HG03432 (cell line): ENCODE measurements at regions not wholly inside any gene's neighbourhood (a gene's known extent, or its start where the extent isn't known, plus 50 kb on each side); places are given as distances from the start of the nearest gene placed in this dataset.
"Not testable (repeated sequence)": the region's sequence is repeated elsewhere in the genome, so short reads cannot be mapped to it uniquely, and the experiment has no call there.

Source experiments
- ATAC-seq: cut with Tn5 transposase; IDR thresholded peaks from one replicate; pipeline ENCODE4 v1.9.1; 2021; ENCODE audit warnings: mild to moderate bottlenecking, moderate library complexity; ENCODE audit not compliant: unreplicated experiment

DNA sequence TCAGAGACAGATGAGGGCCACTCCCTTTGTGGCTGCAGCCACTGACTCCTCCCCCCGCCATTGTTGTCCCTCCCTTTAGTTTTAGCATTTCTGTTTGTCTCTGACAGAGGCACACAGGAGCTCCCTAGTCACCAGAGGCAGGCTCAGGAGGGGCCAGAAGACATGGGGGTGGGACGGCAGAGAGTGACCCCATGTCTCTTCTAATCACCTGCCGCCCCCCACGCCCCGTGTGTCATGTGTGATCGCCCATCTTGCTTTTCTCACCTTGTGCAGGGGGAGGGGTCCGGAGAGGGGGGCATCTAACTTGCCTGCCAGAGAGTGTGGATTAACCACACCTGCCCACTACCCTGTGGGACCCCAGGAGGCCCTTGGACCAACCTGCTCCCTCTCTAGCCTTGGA lies 246.7 kb upstream of the TP53TG3C start:
- not testable (repeated sequence) for ATAC-seq

DNA sequence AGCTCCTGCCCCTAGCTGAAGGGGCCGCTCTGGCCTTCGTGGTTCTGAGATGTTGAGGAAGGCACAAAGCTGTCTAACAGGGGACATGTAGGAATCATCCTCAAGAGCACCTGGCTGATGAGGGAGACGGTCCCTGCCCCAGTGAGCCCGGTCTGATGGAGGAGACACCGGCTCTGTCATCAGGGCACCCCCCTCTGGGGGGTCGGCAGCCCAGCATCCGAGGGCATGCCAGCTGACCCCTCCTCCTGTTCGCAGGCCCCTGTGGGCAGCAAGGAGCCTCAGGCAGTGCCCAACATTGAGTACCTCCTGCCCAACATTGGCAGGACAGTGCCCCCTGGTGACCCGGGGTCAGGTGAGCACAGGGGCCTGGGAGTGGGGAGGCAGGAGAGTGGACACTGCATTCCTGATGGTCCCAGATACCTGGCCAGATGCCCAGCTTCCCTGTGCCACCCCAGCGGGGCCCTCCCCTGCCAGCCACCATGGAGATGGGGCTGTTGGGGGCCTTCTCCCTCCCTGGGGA lies 247.9 kb upstream of the TP53TG3C start:
- not testable (repeated sequence) for ATAC-seq

DNA sequence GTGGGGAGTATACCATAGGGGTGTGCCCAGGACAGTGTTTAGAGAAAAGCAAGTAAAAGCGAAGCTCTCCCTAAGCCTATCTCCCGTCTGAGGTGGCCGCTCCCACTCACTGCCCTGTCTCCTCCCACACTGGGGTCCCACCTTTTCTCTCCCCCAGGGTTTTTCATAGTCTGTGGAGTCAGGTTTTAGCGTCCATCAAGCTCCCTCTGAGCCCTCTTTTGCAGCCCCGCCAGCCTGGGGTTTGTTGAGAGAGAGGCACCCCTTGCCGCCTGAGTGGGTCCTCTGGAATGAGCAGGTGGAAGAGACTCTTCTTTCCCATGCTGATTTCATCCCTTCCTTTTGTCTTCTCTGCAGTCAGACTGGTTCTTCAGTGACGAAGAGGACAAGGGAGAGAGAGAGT lies 248.7 kb upstream of the TP53TG3C start:
- not testable (repeated sequence) for ATAC-seq

DNA sequence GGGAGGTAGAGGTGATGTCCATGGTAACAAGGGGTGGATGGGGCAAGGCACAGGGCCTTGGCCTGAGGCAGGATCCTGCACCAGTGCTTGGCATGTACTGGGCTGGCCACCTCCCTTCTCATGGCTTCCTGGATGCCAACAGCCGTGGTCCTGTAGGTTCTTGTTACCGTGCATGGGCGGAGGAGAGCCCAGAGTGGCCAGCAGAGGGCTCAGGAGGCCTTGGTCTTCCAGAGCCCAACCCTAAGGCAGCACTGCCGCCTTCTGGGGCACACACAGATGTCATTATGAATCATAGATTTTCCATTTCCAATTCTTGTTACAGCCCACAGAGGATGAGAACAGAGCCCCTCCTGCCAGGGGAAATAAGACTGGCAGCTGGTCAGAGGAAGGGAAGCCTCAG lies 254.2 kb upstream of the TP53TG3C start:
- not testable (repeated sequence) for ATAC-seq

DNA sequence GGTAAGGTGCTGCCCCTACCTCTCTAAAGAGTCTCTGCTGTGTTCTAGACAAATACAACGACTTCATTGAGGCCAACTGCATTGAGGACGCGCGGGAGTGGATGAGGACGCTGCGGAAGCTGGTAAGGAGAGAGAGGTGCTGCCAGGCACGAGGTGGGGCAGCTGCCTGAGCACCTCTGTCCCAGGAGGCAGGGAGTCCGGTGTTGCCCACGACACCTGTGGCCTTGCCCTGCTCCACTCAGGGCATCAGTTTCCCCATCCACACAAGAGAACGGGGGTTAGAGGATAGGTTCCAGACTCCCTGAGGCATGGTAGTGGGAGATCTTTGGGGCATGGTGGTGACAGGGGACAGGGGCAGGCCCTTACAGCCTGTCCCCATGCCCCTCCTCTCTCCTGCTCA lies 256.1 kb upstream of the TP53TG3C start:
- not testable (repeated sequence) for ATAC-seq

DNA sequence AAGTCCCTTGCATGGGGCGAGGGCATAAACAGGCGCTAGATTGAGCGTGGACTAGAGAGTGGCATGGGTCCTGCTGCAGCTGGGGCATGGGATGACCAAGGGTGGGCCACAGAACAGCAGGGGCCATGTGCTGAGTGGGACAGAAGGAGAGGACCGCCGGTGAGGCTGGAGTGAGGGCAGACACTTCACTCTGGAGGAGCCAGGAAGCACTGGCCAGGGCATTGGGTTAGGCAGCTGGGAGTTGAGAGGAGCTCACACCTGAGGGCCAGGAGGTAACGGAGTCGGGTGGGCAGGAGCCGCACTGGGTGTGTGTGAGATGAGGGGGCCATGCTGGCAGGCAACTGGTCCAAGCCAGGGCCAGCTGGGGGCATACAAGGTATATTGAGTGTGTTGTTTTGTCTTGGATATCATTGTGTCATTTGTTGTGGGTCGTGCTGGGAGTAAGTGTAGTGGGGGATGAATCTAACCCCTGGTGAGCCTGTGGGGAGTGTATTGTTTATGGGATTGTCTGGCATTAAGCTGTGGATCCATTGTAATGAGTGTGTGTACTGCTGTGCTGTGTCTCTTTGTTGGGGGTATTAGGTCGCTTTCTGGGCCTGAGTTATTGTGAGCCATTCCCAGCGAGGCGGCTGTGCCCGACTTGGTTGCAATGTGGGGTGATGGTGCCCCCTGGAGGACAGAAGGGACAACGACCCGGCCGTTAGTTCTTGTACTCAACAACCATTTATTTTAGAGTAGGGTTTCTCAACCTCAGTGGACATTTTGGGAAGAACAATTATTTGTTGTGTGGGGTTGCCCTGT lies 256.5 kb upstream of the TP53TG3 start:
- ATAC-seq = peak; percentile 53

DNA sequence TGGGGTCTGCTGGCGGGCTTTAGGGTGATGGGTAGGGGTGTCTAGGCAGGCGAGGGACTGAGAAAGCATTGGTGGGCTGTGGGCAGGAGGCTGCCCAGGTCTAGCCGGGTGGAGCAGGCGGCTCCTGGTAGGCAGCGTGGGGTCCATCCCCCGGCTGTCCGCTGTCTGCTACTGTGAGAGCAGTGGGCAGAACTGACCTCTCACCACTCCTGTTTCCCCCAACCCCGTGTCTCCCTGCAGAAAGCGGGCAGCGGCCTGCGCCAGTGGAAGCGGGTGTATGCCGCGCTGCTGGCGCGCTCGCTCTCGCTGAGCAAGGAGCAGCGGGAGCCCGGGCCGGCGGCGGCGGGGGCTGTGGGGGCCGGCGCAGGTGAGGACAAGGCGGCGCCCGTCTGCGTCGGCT lies 249.2 kb upstream of the TP53TG3 start:
- not testable (repeated sequence) for ATAC-seq

DNA sequence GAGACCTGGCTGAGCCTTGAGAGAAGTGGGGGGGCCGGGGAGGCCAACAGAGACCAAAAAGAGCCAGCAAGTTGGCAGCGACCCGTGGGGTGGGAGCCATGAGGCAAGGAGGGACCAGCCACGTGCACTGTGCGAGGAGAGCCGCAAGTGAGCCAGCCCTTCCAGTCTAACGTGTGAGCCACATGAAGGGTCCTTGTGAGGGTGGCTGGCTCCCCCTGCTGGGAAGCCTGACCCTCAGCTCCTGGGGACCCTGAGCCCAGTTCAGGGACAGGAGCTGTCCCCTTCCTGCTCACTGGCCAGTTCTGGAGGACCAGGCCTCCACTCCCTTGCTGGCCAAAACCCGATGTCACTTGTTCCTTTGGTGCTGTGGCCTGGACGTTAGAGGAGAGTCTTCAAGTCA lies 246.6 kb upstream of the TP53TG3 start:
- ATAC-seq = not testable (repeated sequence)

DNA sequence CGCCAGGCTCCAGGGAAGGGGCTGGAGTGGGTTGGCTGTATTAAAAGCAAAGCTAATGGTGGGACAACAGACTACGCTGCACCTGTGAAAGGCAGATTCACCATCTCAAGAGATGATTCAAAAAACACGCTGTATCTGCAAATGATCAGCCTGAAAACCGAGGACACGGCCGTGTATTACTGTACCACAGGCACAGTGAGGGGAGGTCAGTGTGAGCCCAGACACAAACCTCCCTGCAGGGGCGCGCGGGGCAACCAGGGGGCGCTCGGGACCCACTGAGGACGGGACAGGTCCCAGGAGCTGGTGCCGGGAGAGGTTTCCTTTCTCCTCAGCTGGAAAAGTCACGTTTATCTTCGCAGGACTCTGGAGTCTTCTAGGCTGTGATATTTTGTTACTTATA lies 239.4 kb upstream of the TP53TG3 start:
- not testable (repeated sequence) for ATAC-seq

DNA sequence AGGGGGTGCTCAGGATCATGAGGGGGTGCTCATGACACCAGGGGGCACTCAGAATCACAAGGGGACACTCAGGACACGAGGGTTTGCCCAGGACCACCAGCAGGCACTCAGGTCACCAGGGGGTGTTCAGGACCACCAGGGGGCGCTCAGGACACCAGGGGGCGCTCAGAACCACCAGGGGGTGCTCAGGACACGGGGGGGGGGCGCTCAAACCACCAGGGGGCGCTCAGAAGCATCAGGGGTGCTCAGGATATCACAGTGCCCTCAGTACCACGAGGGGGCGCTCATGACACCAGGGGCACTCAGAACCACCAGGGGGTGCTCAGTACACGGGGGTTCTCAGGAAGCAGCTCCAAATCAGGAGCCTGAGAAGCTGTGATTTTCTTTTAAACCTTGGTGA lies 221.8 kb upstream of the TP53TG3 start:
- ATAC-seq = not testable (repeated sequence)

DNA sequence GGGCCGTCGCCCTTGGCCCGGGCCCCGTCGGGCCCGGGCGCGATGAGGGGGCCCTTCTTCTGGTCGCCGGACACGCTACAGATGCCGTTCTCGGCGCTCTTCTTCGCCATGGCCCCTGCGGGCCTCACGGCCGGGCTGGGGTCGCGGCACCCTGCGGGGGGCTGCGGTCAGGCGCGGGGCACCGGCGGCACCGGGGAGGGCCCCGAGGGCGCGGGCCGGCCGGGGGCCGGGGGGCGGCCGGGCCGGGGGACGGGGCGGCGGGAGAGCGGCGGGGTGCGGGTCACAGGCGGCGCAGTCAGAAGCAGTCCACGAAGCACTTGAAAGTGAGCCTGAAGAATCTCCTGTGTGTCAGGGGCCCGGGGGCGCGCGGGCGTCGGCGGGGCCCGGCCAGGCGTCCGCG lies 209.4 kb upstream of the TP53TG3 start:
- not testable (repeated sequence) for ATAC-seq

DNA sequence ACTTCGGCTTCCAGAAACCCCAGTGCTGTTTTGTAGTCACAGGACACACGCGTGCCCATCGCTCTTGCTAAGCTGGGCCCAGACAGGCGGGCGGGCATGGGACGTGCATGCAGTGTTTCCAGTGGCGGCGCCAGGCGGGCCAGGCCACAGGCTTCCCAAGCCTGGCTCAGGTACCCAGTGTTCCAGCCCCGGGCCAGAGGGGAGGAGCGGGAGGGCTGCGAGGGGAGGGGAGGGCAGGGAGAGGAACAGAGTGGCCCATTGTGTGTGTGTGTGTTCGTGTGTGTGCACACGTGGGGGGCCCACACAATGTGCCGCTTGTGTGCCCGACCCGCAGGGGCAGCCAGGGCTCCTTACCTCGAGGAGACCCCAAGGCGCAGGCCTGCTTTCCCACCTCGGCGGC lies 208.6 kb upstream of the TP53TG3 start:
- ATAC-seq = not testable (repeated sequence)

DNA sequence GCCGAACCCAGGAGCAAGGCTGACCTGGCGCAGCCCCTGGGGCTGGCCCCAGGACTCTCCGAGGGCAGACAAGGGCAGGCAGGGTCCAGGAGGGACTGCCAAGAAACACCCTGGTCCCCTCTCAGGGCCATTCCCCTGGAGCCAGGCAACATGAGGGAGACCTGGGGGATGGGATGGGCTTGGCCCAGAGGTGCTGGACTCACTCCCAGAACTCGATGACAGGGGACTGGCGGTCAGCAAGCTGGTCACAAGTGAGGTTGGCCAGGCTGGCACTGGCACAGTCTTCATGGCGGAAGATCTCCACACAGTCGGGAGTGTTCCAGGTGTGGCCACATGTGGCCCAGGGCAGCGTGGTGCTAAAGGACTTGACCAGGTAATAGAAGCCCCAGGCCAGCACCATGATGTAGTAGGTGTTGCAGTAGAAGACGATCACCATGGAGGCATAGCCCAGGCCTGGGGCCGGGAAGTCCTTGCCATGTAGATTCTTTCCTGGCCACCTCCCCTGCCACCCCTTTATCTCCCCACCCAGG lies 206.4 kb upstream of the TP53TG3 start:
- not testable (repeated sequence) for ATAC-seq

DNA sequence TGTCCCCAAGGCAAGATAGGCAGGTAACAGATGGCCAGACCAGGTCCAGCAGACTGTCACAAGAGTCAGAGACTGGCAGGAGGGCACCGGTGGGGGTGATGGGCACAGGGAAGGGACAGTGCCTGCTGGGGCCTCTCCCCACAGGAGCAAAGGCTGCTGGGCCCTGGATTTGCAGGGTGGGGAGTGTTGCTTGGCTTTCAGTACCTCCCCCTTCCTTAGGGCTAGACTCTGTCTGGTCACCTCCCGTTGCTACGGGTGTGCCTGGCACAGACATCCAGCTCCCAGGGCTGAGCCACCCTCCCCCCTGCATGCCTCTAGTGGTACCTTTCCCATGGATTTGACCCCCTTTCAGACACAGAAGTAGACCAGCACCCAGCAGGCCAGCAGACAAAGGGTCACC lies 205.7 kb upstream of the TP53TG3 start:
- not testable (repeated sequence) for ATAC-seq

DNA sequence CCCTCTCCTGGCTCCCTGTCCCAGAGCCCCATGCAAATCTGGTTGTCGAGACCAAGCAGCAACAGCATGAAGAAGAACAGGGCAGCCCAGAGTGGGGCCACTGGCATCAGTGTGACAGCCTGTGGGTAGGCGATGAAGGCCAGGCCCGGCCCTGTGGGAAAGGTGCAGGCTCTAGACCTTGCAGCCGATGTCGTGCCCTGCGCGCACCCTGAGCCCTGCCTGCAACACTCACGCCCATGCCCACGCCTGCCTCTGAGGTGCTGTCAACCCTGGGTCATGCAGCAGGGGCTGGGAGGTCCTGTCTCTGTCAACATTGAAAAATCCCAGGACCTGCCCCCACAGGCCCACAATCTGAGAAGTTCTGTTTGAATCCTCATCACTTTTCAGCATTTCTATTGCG lies 204.0 kb upstream of the TP53TG3 start:
- not testable (repeated sequence) for ATAC-seq

DNA sequence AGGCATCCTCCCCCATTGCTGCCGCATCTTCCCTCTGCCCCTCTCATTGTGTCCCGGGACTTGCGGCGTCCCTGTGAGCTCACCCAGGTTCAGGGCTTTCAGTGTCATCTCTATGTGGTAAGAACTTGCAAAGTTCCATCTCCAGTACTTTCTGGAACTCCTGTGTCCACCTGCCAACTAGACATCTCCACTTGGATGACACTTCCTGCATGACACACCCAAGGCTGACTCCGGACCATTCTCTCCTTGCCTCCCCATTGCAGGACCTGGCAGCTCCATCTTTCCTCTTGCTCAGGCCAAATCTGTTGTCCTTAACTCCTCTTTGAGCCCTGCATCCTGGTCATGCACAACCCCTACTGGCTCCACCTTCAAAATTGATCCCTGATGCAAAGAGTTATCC lies 200.8 kb upstream of the TP53TG3 start:
- not testable (repeated sequence) for ATAC-seq

DNA sequence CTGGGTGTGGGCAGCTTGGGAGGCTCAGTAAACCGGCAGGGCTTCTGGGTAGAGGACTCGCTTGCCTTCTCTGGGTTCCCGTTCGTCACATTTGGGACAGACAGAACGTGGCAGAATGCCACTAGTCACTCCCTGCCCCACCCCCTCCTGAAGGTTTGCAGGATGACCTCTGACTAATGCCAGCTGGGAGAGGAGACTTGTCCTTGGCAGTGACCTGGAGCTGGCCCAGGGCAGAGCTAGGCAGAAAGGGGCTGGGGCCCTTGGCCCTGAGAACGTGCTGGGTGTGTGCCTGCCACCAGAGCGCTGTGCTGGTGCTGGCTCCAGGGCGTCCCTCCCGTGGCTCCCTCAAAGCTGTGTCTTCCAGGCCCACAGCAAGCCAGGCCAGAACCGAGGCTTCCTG lies 197.8 kb upstream of the TP53TG3 start:
- not testable (repeated sequence) for ATAC-seq

DNA sequence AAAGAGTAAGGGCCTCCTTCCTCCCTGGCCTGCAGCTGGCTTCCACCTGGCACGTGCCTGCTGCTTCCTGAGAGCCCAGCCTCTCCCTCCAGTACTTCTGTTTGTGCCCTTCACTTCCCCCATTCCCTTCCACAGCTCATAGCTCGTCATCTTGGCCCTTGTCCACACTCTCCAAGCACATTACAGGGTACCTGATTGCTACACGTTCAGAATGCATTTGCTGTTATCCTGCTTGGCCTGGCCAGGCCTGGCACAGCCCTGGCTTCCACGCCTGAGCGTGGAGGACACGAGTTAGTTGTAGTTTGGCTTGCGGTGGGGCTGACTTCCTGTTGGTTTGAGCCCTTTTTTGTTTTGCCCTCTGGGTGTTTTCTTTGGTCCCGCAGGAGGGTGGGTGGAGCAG lies 197.2 kb upstream of the TP53TG3 start:
- ATAC-seq = not testable (repeated sequence)

DNA sequence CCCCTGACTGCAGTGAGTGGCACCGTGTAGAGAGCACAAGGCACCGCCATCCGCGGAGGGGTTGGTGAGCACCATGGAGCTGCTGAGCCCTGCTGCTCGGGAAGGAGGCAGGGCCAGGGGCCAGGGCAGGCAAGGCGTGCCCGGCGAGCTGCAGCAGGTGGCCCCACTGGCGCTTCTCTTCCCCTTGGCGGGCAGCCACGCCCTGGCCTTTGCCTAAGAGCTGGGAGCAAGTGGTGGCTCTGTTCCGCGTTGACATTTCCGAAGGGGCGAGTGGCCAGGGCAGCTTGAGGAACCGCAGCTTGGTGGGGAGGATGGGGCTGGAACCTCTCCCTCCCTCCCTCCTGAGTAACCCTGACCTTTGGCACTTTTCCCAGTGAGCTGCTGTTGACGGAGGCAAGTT lies 194.7 kb upstream of the TP53TG3 start:
- not testable (repeated sequence) for ATAC-seq

DNA sequence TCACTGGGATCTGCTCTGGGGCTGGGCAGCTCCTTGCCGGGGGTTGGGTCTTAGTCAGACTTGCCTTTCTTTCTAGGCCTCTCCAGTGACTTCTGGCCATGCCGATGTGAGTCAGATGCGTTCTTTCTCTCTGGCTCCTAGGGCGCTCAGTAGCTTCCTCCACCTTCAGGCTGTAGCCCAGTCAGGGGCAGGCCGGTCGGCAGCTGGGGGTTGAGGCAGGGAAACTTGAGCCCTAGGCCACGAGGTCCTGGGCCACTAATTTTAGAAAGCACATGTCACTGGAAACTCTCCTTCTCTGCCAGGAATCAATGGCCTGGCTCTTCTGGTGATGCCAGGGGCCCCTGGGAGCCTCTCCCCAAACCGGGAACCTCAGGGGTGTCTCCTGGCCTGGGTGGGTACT lies 192.4 kb upstream of the TP53TG3 start:
- ATAC-seq = not testable (repeated sequence)

DNA sequence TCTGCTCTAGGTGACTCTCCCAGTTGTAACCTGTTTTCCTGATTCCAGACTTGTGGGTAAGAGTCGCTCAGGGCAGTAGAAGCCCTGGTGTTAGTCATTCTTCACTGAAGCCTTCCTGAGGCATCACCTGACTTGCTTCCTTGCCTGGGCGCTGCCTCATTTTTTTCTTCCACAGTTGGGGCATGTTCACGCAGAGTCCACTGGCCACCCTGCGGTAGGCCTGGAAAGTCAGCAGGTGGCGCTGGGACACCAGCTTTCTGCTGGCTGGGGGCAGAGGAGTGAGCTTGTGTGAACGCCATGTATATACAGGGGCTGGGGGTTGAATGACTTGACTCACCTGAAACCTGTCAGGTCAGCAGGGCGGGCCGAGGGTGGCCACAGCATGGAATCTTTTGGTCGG lies 189.3 kb upstream of the TP53TG3 start:
- ATAC-seq = not testable (repeated sequence)

DNA sequence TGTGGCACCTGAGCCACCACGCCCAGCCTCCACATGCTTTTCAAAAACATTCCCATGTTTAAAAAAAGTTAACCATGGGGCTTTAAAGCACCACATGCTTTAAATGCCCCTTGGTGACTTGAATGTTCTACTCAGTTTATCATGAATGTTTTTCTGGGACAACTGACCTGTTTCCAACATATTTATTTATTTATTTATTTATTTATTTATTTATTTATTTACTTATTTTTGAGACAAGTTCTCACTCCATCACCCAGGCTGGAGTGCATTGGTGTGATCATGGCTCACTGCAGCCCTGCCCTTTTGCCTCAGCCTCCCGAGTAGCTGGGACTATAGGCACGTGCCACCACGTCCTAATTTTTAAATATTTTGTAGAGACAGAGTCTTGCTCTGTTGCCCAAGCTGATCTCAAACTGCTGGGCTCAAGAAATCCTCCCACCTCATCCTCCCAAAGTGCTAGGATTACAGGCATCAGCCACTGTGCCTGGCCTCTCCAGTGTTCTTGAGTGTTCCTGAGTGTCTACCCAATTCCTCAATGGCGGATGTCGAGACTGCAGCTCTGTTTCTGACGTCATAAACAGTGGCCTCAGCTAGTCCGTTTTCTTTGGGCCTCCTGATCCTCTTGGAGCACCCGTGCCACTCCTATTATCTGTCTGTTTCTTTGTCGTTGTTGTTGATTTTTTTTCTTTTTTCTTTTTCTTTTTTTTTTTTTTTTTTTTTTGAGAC lies 185.7 kb upstream of the TP53TG3 start:
- not testable (repeated sequence) for ATAC-seq
